ENCODE measurements at regions not wholly inside any gene's neighbourhood (a gene's known extent, or its start where the extent isn't known, plus 50 kb on each side); places are given as distances from the start of the nearest gene placed in this dataset.
A peak's percentile ranks its signal among the peaks of the same experiment; 100 is the strongest.

- H3K27ac ChIP-seq (ENCODE audit: low read depth in 1 of 2, low read length in 2 of 2) = peak overlapping the region; percentile 51 to 68
- H3K4me3 ChIP-seq (ENCODE audit: low read depth in 1 of 3, low read length in 3 of 3) = no peak overlapping the region
- DNase-seq (ENCODE audit: low spot score) = no peak
- H3K9ac ChIP-seq (ENCODE audit: low read depth in 1 of 2, low read length in 2 of 2) = no peak overlapping the region
- H3K4me1 ChIP-seq (ENCODE audit: control insufficient read depth in 4 of 4, insufficient read depth in 4 of 4, low read length in 3 of 4) = no peaks in the 10 kb centered on the region
- TF ChIP-seq FOXA1 (IDR thresholded peaks at IDR 0.05) (no peak), HNF4A (conservative IDR thresholded peaks at IDR 0.05) (no peak), RAD21 (IDR thresholded peaks at IDR 0.05) (no peak), TAF1 (conservative IDR thresholded peaks at IDR 0.05) (no peak), SP1 (IDR thresholded peaks at IDR 0.05) (no peak), REST (IDR thresholded peaks at IDR 0.05) (no peak), CTCF (IDR thresholded peaks at IDR 0.05; ENCODE audit: low read depth, low read length, missing input control) (no peak), YY1 (IDR thresholded peaks at IDR 0.05) (no peak), EGR1 (IDR thresholded peaks at IDR 0.05; ENCODE audit: low read depth in 2 of 2) (no peak), JUND (IDR thresholded peaks at IDR 0.05) (no peak), MAX (IDR thresholded peaks at IDR 0.05) (no peak), HNF4G (IDR thresholded peaks at IDR 0.05) (no peak), GABPA (IDR thresholded peaks at IDR 0.05 in 1 of 2, conservative IDR thresholded peaks at IDR 0.05 in 1 of 2) (no peak)
- no peaks in the 10 kb centered on the region for H3K9me3 ChIP-seq (ENCODE audit: control insufficient read depth in 4 of 4, low read length in 3 of 4)
- no peaks in the 10 kb centered on the region for H3K27me3 ChIP-seq (ENCODE audit: control insufficient read depth in 4 of 4, insufficient read depth in 4 of 4, low read length in 3 of 4)
- no peaks in the 10 kb centered on the region for H3K36me3 ChIP-seq (ENCODE audit: control insufficient read depth in 4 of 4, insufficient read depth in 3 of 4, low read depth in 1 of 4, low read length in 3 of 4)
- WGBS = 63% methylated on average over 9 of the region's 9 CpGs
Observed at GRCh38 chr5:163915481-163915961, 410.1 kb downstream of the MAT2B start.

- no peak for DNase-seq (ENCODE audit: low spot score)
- no peak for TF ChIP-seq FOXA1 (IDR thresholded peaks at IDR 0.05)
- TF ChIP-seq CTCF (IDR thresholded peaks at IDR 0.05; ENCODE audit: low read depth, low read length, missing input control) = no peak
- no peak for TF ChIP-seq NR2F2 (IDR thresholded peaks at IDR 0.05)
- no peak for TF ChIP-seq TAF1 (conservative IDR thresholded peaks at IDR 0.05)
- TF ChIP-seq HNF4A (conservative IDR thresholded peaks at IDR 0.05) = no peak
- no peak for TF ChIP-seq RAD21 (IDR thresholded peaks at IDR 0.05)
- no peak for TF ChIP-seq FOXA2 (IDR thresholded peaks at IDR 0.05)
- TF ChIP-seq MAX (IDR thresholded peaks at IDR 0.05) = no peak
- TF ChIP-seq SP1 (IDR thresholded peaks at IDR 0.05) = no peak
- TF ChIP-seq REST (IDR thresholded peaks at IDR 0.05) = no peak
- no peak for TF ChIP-seq ATF3 (IDR thresholded peaks at IDR 0.05)
- TF ChIP-seq YY1 (IDR thresholded peaks at IDR 0.05) = no peak
- no peak for TF ChIP-seq GABPA (IDR thresholded peaks at IDR 0.05 in 1 of 2, conservative IDR thresholded peaks at IDR 0.05 in 1 of 2)
- no peak for TF ChIP-seq ZBTB33 (IDR thresholded peaks at IDR 0.05)
- no peak for TF ChIP-seq JUND (IDR thresholded peaks at IDR 0.05)
- TF ChIP-seq EGR1 (IDR thresholded peaks at IDR 0.05; ENCODE audit: low read depth in 2 of 2) = no peak
- no peak overlapping the region for H3K4me3 ChIP-seq (ENCODE audit: low read depth in 1 of 3, low read length in 3 of 3)
Observed at GRCh38 chr5:163916376-163916775, 411.0 kb downstream of the MAT2B start.

More at GRCh38 chr5:163916376-163916775, 411.0 kb downstream of the MAT2B start:
- H3K4me1 ChIP-seq (ENCODE audit: control insufficient read depth in 4 of 4, insufficient read depth in 4 of 4, low read length in 3 of 4) = no peaks in the 10 kb centered on the region
- peaks cover 0 to 5% (median 0%) of the 10 kb centered on the region in 4 donors for H3K9me3 ChIP-seq (ENCODE audit: control insufficient read depth in 4 of 4, low read length in 3 of 4)
- H3K9ac ChIP-seq (ENCODE audit: low read depth in 1 of 2, low read length in 2 of 2) = no peak overlapping the region
- H3K36me3 ChIP-seq (ENCODE audit: control insufficient read depth in 4 of 4, insufficient read depth in 3 of 4, low read depth in 1 of 4, low read length in 3 of 4) = no peaks in the 10 kb centered on the region
- H3K27me3 ChIP-seq (ENCODE audit: control insufficient read depth in 4 of 4, insufficient read depth in 4 of 4, low read length in 3 of 4) = no peaks in the 10 kb centered on the region
- peak overlapping the region; percentile 51 to 68 for H3K27ac ChIP-seq (ENCODE audit: low read depth in 1 of 2, low read length in 2 of 2)
- WGBS = 88% methylated on average over 2 of the region's 2 CpGs

Data from liver (tissue), 8 donors.